ENCODE measurements at regions not wholly inside any gene's neighbourhood (a gene's known extent, or its start where the extent isn't known, plus 50 kb on each side); places are given as distances from the start of the nearest gene placed in this dataset.

DNA sequence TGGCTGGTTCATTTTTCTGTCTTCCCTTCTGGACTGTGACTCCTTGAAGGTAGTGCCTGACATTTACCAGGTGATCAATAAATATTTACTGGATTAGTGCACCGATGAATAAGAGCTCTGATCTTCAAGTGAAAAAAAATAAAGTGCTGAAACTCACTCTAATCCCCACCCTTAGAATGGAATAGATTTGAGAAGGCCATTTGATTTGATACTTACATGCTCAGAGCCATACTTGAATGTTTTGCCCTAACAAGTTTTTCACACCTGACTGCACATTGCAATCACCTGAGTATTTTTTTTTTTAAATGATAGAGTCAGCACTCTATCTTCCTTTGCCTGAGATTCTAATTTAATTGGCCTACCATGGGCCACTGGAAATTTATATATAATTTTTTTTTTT is 105.7 kb downstream of the LRRC70 start:
- no peak overlapping the region for H3K27ac Mint-ChIP-seq
- H3K27me3 Mint-ChIP-seq, result no peaks in the 10 kb centered on the region
- TF ChIP-seq, protein P1, sequence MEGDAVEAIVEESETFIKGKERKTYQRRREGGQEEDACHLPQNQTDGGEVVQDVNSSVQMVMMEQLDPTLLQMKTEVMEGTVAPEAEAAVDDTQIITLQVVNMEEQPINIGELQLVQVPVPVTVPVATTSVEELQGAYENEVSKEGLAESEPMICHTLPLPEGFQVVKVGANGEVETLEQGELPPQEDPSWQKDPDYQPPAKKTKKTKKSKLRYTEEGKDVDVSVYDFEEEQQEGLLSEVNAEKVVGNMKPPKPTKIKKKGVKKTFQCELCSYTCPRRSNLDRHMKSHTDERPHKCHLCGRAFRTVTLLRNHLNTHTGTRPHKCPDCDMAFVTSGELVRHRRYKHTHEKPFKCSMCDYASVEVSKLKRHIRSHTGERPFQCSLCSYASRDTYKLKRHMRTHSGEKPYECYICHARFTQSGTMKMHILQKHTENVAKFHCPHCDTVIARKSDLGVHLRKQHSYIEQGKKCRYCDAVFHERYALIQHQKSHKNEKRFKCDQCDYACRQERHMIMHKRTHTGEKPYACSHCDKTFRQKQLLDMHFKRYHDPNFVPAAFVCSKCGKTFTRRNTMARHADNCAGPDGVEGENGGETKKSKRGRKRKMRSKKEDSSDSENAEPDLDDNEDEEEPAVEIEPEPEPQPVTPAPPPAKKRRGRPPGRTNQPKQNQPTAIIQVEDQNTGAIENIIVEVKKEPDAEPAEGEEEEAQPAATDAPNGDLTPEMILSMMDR (conservative IDR thresholded peaks at IDR 0.05), result no peak
- H3K4me3 Mint-ChIP-seq, result no peak overlapping the region
- no peak for DNase-seq (ENCODE audit: extremely low spot score, unreplicated experiment)
- H3K4me1 Mint-ChIP-seq (ENCODE audit: unreplicated experiment), result no peaks in the 10 kb centered on the region
- no peaks in the 10 kb centered on the region for H3K9me3 Mint-ChIP-seq
- H3K36me3 Mint-ChIP-seq, result no peaks in the 10 kb centered on the region

DNA sequence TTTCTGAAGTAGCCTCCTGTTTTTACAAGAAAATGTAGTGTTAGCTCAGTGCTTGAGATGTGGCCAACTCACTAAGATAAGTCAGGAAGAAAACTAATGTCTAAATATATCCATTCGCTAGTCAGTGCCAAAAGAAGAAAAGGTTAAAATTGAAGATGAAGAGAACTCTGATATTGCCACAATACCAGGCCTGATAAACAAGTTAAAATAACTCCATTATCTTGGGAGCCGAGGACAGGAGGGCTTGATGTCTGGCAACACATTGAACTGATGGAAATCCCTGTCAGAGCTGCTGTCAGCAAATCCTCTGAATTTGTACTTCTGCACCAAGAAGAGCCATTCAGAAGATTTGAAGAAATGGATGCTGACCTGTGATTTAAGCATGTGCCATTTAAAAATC is 103.4 kb downstream of the LRRC70 start:
- no peaks in the 10 kb centered on the region for H3K27me3 Mint-ChIP-seq
- H3K9me3 Mint-ChIP-seq, result peaks cover 5% of the 10 kb centered on the region
- H3K27ac Mint-ChIP-seq, result no peak overlapping the region
- no peak overlapping the region for H3K4me3 Mint-ChIP-seq
- TF ChIP-seq, protein P1 (conservative IDR thresholded peaks at IDR 0.05), result no peak
- no peak for DNase-seq (ENCODE audit: extremely low spot score, unreplicated experiment)
- H3K4me1 Mint-ChIP-seq (ENCODE audit: unreplicated experiment), result no peaks in the 10 kb centered on the region
- no peaks in the 10 kb centered on the region for H3K36me3 Mint-ChIP-seq

DNA sequence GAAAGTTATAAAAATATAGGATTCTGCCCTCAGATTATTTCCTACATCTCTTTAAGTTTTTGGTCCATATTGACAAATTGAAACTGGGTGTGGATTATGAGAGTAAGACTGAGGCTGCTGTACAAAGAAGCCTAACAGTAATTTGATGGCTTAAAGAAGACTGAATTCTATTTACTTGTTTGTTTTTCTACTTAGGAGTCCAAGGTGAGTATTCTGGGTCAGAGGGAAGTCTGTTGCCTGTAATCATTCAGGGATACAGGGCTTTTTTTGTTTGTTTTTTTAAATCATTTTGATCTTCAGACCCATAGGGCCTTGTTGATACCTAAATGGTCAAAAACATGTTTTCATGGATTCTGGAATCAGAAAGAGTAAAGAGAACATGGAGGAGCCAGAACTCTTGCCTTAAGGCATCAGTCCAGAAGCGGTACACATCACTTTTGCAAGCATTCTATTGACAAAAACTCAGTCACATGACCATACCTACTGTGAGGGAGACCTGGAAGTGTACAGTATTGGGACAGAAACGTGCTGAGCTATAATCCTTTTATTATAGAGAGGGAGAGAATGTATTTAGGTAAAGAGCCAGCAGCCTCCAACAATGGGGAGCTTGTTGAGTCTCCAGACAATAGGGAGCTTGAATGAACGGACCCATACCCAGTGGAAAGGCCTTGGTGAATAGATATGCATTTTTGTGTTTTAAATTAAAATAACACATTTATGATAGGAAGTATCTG is 102.7 kb downstream of the LRRC70 start:
- Mint-ChIP-seq H3K36me3 (no peaks in the 10 kb centered on the region), H3K27me3 (no peaks in the 10 kb centered on the region), H3K4me3 (no peak overlapping the region), H3K9me3 (peaks cover 5% of the 10 kb centered on the region), H3K27ac (no peak overlapping the region), H3K4me1 (ENCODE audit: unreplicated experiment) (no peaks in the 10 kb centered on the region)
- TF ChIP-seq, protein P1 (conservative IDR thresholded peaks at IDR 0.05), result no peak
- no peak for DNase-seq (ENCODE audit: extremely low spot score, unreplicated experiment)

DNA sequence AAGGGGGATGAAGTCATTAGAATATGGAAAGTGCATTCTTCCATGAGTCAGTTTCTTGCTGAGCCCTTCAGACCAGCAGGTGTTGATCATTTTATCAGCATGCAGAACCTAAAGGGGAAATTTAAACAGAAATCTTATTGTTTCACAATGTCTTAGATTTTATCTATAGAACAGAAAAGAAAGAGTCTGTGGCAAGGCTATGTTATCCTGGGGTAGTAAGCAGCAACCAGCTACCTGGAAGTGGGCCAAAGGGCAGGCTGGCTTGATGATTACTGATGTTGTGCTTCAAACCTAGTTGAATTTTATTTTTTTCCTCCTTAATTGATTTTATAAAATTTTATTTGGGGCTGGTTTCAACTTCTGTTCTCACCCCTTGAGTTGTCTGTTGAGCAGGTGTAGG is 101.5 kb downstream of the LRRC70 start:
- H3K27ac Mint-ChIP-seq, result no peak overlapping the region
- no peaks in the 10 kb centered on the region for H3K36me3 Mint-ChIP-seq
- H3K4me3 Mint-ChIP-seq, result no peak overlapping the region

More for the DNA sequence above, 101.5 kb downstream of the LRRC70 start:
- DNase-seq (ENCODE audit: extremely low spot score, unreplicated experiment), result no peak
- no peaks in the 10 kb centered on the region for H3K27me3 Mint-ChIP-seq
- peaks cover 5% of the 10 kb centered on the region for H3K9me3 Mint-ChIP-seq
- H3K4me1 Mint-ChIP-seq (ENCODE audit: unreplicated experiment), result no peaks in the 10 kb centered on the region
- TF ChIP-seq, protein P1 (conservative IDR thresholded peaks at IDR 0.05), result no peak

All from type B pancreatic cell (in vitro differentiated cells).